ENCODE measurements at regions not wholly inside any gene's neighbourhood (a gene's known extent, or its start where the extent isn't known, plus 50 kb on each side); places are given as distances from the start of the nearest gene placed in this dataset.

DNA sequence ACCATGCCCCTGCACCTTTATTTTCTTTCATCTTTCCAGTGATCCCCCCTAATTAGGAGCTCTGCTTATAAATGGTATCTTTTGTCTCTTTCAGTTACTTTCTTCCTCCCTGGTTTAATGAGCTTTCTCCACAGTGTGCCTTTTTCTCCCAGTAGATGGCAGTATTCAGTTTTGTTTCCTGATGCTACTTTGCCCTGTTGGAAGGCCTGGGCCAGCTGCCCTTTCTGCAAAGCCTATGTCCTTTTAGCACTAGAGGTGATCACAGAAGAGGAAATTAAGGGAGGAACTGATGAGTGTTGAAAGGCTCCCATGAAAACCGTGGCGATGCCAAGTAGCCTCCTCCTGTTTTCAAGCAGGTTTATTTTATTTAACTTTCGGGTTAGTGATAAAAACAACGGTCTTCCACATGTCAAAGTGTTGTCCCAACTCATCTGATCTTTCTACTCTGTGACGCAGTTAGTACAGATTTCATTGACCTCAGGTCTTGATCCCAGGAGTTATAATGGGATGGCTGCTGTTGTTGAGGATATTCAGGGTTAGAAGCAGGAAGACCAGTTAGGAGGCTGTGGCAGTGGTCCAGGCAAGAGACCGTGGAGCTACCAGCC lies 184.2 kb upstream of the BMP2 start:
- Histone ChIP-seq H3K27ac (ENCODE audit: low read depth, low read length) (no peak overlapping the region), H3K9ac (ENCODE audit: low read depth, low read length) (no peak overlapping the region), H3K4me3 (ENCODE audit: low read length) (no peak overlapping the region), H3K9me3 (ENCODE audit: insufficient read depth, low read depth, low read length) (no peaks in the 10 kb centered on the region), H3K36me3 (ENCODE audit: insufficient read depth, low read length) (no peaks in the 10 kb centered on the region), H3K27me3 (ENCODE audit: insufficient read depth, low read length) (no peaks in the 10 kb centered on the region), H3K4me1 (ENCODE audit: insufficient read depth, low read length) (no peaks in the 10 kb centered on the region)
- 76% methylated on average over 6 of the region's 6 CpGs for WGBS

GRCh38 chr20:6582449-6582848 lies 185.0 kb upstream of the BMP2 start:
- 94% methylated on average over 2 of the region's 2 CpGs for WGBS
- no peak overlapping the region for H3K27ac ChIP-seq (ENCODE audit: low read depth, low read length)
- no peaks in the 10 kb centered on the region for H3K36me3 ChIP-seq (ENCODE audit: insufficient read depth, low read length)
- no peaks in the 10 kb centered on the region for H3K4me1 ChIP-seq (ENCODE audit: insufficient read depth, low read length)
- H3K27me3 ChIP-seq (ENCODE audit: insufficient read depth, low read length), result no peaks in the 10 kb centered on the region
- H3K9me3 ChIP-seq (ENCODE audit: insufficient read depth, low read depth, low read length), result no peaks in the 10 kb centered on the region
- H3K9ac ChIP-seq (ENCODE audit: low read depth, low read length), result no peak overlapping the region
- H3K4me3 ChIP-seq (ENCODE audit: low read length), result no peak overlapping the region

DNA sequence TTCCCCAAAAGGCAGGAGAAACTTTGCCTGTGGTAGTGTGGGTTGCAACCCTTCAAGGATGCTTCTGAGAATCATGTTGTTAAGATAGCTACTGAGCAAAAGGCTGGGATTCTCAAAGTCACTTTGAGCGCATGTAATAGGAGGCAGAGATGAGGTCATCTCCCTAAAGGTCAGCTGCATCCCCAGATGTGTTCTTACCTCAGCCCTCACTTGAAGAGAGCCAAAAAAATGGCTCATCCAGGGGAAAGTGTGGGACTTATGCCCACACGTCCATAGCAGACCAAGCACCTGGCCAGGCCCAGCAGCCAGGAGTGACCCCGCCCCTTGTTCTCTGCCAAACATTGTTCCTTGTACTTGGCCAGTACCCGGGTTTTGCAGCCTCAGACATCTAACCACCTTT lies 187.0 kb upstream of the BMP2 start:
- no peak overlapping the region for H3K27ac ChIP-seq (ENCODE audit: low read depth, low read length)
- WGBS, result 82% methylated on average over 4 of the region's 4 CpGs

GRCh38 chr20:6579824-6580223 lies 187.7 kb upstream of the BMP2 start:
- 95% methylated on average over 3 of the region's 3 CpGs for whole genome bisulfite sequencing
- Histone ChIP-seq H3K4me1 (ENCODE audit: insufficient read depth, low read length) (no peaks in the 10 kb centered on the region), H3K27me3 (ENCODE audit: insufficient read depth, low read length) (no peaks in the 10 kb centered on the region), H3K27ac (ENCODE audit: low read depth, low read length) (no peak overlapping the region), H3K36me3 (ENCODE audit: insufficient read depth, low read length) (no peaks in the 10 kb centered on the region), H3K4me3 (ENCODE audit: low read length) (no peak overlapping the region), H3K9me3 (ENCODE audit: insufficient read depth, low read depth, low read length) (no peaks in the 10 kb centered on the region), H3K9ac (ENCODE audit: low read depth, low read length) (no peak overlapping the region)

More for the DNA sequence above, 187.0 kb upstream of the BMP2 start:
- H3K9ac ChIP-seq (ENCODE audit: low read depth, low read length), result no peak overlapping the region
- no peaks in the 10 kb centered on the region for H3K9me3 ChIP-seq (ENCODE audit: insufficient read depth, low read depth, low read length)
- H3K4me3 ChIP-seq (ENCODE audit: low read length), result no peak overlapping the region
- no peaks in the 10 kb centered on the region for H3K4me1 ChIP-seq (ENCODE audit: insufficient read depth, low read length)
- no peaks in the 10 kb centered on the region for H3K27me3 ChIP-seq (ENCODE audit: insufficient read depth, low read length)
- no peaks in the 10 kb centered on the region for H3K36me3 ChIP-seq (ENCODE audit: insufficient read depth, low read length)

- Histone ChIP-seq H3K9me3 (ENCODE audit: insufficient read depth, low read depth, low read length) (no peaks in the 10 kb centered on the region), H3K4me1 (ENCODE audit: insufficient read depth, low read length) (no peaks in the 10 kb centered on the region), H3K4me3 (ENCODE audit: low read length) (no peak overlapping the region), H3K27ac (ENCODE audit: low read depth, low read length) (no peak overlapping the region), H3K36me3 (ENCODE audit: insufficient read depth, low read length) (no peaks in the 10 kb centered on the region), H3K9ac (ENCODE audit: low read depth, low read length) (no peak overlapping the region), H3K27me3 (ENCODE audit: insufficient read depth, low read length) (no peaks in the 10 kb centered on the region)
- WGBS, result 93% methylated on average over 5 of the region's 5 CpGs
Observed at GRCh38 chr20:6579417-6579816, 188.1 kb upstream of the BMP2 start.

DNA sequence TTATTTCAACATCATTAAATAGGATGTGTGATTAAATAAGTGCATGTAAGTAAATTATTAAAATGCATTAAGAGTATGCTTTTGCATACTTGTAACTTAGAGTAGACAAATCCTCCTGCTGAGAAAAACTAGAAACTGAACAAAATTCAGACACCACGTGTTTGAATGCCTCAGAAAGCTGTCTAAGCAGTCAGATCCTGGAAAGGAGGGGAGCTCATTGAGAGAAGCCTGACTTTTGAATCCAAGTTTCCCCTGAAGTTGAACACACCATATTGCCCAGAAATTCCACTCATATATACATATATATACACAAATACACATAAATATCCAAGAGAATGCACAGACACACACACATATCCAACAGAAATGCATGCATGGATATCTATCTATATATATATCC lies 190.0 kb upstream of the BMP2 start:
- Histone ChIP-seq H3K9me3 (ENCODE audit: insufficient read depth, low read depth, low read length) (no peaks in the 10 kb centered on the region), H3K4me1 (ENCODE audit: insufficient read depth, low read length) (no peaks in the 10 kb centered on the region), H3K27me3 (ENCODE audit: insufficient read depth, low read length) (no peaks in the 10 kb centered on the region), H3K4me3 (ENCODE audit: low read length) (no peak overlapping the region), H3K36me3 (ENCODE audit: insufficient read depth, low read length) (no peaks in the 10 kb centered on the region), H3K27ac (ENCODE audit: low read depth, low read length) (no peak overlapping the region), H3K9ac (ENCODE audit: low read depth, low read length) (no peak overlapping the region)
- 67% methylated on average over 1 of the region's 1 CpG for WGBS

GRCh38 chr20:6576726-6577125 lies 190.8 kb upstream of the BMP2 start:
- no peaks in the 10 kb centered on the region for H3K4me1 ChIP-seq (ENCODE audit: insufficient read depth, low read length)
- no peaks in the 10 kb centered on the region for H3K9me3 ChIP-seq (ENCODE audit: insufficient read depth, low read depth, low read length)
- H3K27me3 ChIP-seq (ENCODE audit: insufficient read depth, low read length), result no peaks in the 10 kb centered on the region
- no peaks in the 10 kb centered on the region for H3K36me3 ChIP-seq (ENCODE audit: insufficient read depth, low read length)
- no peak overlapping the region for H3K9ac ChIP-seq (ENCODE audit: low read depth, low read length)
- H3K27ac ChIP-seq (ENCODE audit: low read depth, low read length), result no peak overlapping the region
- WGBS, result 100% methylated on average over 3 of the region's 3 CpGs
- H3K4me3 ChIP-seq (ENCODE audit: low read length), result no peak overlapping the region

DNA sequence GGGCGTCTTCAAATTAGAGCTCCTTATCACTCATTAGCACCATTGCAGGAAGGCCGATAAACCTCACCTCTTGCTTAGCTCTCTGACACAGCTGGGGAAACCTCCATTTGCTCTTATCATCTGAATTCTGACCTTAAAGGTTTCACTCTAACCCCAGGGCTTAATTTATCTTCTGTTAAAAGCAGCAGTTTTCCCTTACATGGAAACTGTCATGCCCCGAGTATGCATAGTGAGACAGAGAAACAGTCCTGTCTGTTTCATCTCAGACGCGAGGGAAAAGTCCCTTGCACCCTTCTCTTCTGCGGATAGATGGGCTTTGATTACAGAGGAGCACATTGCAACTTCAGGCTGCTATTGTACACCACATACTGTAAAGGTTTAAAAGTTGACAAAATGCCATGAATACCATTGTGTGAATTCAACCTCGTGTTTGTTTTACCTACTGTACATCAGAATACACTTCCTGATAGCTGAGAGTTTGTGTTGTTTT lies 191.5 kb upstream of the BMP2 start:
- Histone ChIP-seq H3K9me3 (ENCODE audit: insufficient read depth, low read depth, low read length) (no peaks in the 10 kb centered on the region), H3K27me3 (ENCODE audit: insufficient read depth, low read length) (no peaks in the 10 kb centered on the region), H3K4me3 (ENCODE audit: low read length) (no peak overlapping the region), H3K9ac (ENCODE audit: low read depth, low read length) (no peak overlapping the region), H3K4me1 (ENCODE audit: insufficient read depth, low read length) (no peaks in the 10 kb centered on the region), H3K36me3 (ENCODE audit: insufficient read depth, low read length) (no peaks in the 10 kb centered on the region), H3K27ac (ENCODE audit: low read depth, low read length) (no peak overlapping the region)
- 88% methylated on average over 7 of the region's 7 CpGs for WGBS

DNA sequence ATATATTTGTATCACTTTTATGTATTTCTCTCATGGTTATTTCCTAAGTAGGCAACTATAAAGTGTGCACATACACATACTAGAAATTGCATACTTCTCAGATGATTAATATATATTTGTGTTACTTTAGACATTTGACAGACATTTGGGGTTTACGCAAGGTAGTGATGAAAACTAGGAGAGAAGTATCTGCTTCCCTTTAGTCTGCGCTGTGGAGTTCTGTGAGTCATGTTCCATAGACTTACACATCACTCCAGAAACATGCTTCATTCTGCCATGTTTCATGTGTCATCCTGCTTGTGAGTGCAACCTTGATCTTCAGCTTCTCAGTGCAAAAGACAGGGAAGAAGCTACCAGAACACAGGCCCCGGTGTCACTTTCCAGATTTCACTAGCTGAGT lies 200.7 kb upstream of the BMP2 start:
- no peaks in the 10 kb centered on the region for H3K9me3 ChIP-seq (ENCODE audit: insufficient read depth, low read depth, low read length)
- H3K9ac ChIP-seq (ENCODE audit: low read depth, low read length), result no peak overlapping the region
- no peaks in the 10 kb centered on the region for H3K27me3 ChIP-seq (ENCODE audit: insufficient read depth, low read length)
- H3K36me3 ChIP-seq (ENCODE audit: insufficient read depth, low read length), result no peaks in the 10 kb centered on the region
- no peak overlapping the region for H3K4me3 ChIP-seq (ENCODE audit: low read length)
- H3K4me1 ChIP-seq (ENCODE audit: insufficient read depth, low read length), result no peaks in the 10 kb centered on the region
- WGBS, result 100% methylated on average over 3 of the region's 3 CpGs
- no peak overlapping the region for H3K27ac ChIP-seq (ENCODE audit: low read depth, low read length)

DNA sequence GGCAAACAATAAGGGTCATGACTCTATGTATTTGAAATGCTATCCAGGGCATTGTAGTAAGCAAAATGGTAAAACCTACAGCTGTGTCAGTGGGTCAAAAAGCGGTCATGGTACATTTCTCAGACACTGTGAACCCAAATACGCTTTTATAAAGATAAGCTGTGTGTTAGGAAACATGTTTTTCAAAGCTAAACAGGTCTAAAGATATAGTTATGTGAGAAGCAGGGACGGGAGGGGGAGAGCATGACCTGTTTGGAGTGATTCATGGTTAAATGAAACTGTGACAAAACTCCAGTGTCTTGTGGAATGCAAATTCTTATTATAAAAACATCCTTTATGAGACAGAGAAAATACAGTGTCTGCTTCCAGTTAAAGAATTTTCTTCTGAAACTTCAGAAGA lies 205.4 kb upstream of the BMP2 start:
- Histone ChIP-seq H3K27me3 (ENCODE audit: insufficient read depth, low read length) (no peaks in the 10 kb centered on the region), H3K27ac (ENCODE audit: low read depth, low read length) (no peak overlapping the region), H3K36me3 (ENCODE audit: insufficient read depth, low read length) (no peaks in the 10 kb centered on the region), H3K4me1 (ENCODE audit: insufficient read depth, low read length) (no peaks in the 10 kb centered on the region), H3K4me3 (ENCODE audit: low read length) (no peak overlapping the region), H3K9ac (ENCODE audit: low read depth, low read length) (no peak overlapping the region), H3K9me3 (ENCODE audit: insufficient read depth, low read depth, low read length) (no peaks in the 10 kb centered on the region)
- WGBS, result 81% methylated on average over 3 of the region's 3 CpGs

- Histone ChIP-seq H3K9me3 (ENCODE audit: insufficient read depth, low read depth, low read length) (no peaks in the 10 kb centered on the region), H3K4me1 (ENCODE audit: insufficient read depth, low read length) (no peaks in the 10 kb centered on the region), H3K36me3 (ENCODE audit: insufficient read depth, low read length) (no peaks in the 10 kb centered on the region), H3K27me3 (ENCODE audit: insufficient read depth, low read length) (no peaks in the 10 kb centered on the region), H3K4me3 (ENCODE audit: low read length) (no peak overlapping the region), H3K27ac (ENCODE audit: low read depth, low read length) (no peak overlapping the region), H3K9ac (ENCODE audit: low read depth, low read length) (no peak overlapping the region)
- 92% methylated on average over 3 of the region's 3 CpGs for WGBS
Observed at GRCh38 chr20:6560978-6561377, 206.5 kb upstream of the BMP2 start.

- Histone ChIP-seq H3K4me1 (ENCODE audit: insufficient read depth, low read length) (no peaks in the 10 kb centered on the region), H3K27ac (ENCODE audit: low read depth, low read length) (no peak overlapping the region), H3K36me3 (ENCODE audit: insufficient read depth, low read length) (no peaks in the 10 kb centered on the region), H3K9ac (ENCODE audit: low read depth, low read length) (no peak overlapping the region), H3K4me3 (ENCODE audit: low read length) (no peak overlapping the region), H3K9me3 (ENCODE audit: insufficient read depth, low read depth, low read length) (no peaks in the 10 kb centered on the region), H3K27me3 (ENCODE audit: insufficient read depth, low read length) (no peaks in the 10 kb centered on the region)
- 91% methylated on average over 3 of the region's 4 CpGs for WGBS
Observed at GRCh38 chr20:6559791-6560190, 207.7 kb upstream of the BMP2 start.
